NCI-H446 (cell line): ENCODE measurements at regions not wholly inside any gene's neighbourhood (a gene's known extent, or its start where the extent isn't known, plus 50 kb on each side); places are given as distances from the start of the nearest gene placed in this dataset.
"Not testable (repeated sequence)": the region's sequence is repeated elsewhere in the genome, so short reads cannot be mapped to it uniquely, and the experiment has no call there.

Experiments
- DNase-seq, 2 experiments: peaks; one replicate each; lab custom pipeline; 2025; lab: John Stamatoyannopoulos, UW

DNA sequence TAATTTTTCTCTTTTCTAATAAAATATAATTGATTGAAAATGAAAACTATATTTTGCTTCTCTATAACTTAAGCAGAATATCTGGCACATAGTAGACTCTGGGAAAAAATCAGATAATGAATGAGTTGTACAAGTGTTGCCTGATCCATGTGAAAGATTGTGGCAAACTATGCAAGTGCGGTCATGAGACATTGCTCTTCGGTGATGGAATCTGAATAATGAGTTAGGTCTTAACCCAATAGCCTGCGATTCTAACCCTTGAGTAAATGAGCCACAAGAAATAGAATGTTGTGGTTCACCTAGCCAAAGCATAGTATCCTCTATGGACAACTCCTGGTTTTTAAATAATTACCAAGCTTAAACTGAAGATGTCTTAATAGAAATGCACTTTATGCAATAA, 333.7 kb upstream of the LUZP2 start:
- DNase-seq, result no peak

- DNase-seq, result no peak
Measured at GRCh38 chr11:24163841-24164240, 333.0 kb upstream of the LUZP2 start.

GRCh38 chr11:24171869-24172268, 325.0 kb upstream of the LUZP2 start:
- no peak for DNase-seq

- no peak for DNase-seq
Measured at GRCh38 chr11:24181395-24182047, 315.3 kb upstream of the LUZP2 start.

GRCh38 chr11:24185535-24185934, 311.3 kb upstream of the LUZP2 start:
- not testable (repeated sequence) for DNase-seq

DNA sequence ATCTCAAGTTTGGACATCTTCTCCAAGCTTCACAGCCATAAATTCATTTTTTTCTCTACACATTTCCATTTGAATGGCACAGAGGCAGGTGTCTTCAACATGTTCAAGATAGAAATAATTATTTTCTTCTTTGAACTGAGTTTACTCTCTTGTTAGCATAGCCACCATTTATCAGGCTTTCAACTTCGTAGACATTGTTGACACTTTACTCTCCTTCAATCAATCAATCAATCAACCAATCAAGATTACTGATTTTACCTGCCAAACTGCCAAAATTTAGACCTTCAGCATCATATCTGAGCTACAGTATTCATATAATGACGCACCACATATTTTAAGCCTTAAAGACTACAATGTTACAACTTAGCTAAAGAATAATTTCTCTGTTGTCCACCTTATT, 300.1 kb upstream of the LUZP2 start:
- no peak for DNase-seq

GRCh38 chr11:24198481-24198880, 298.4 kb upstream of the LUZP2 start:
- DNase-seq, result no peak

DNA sequence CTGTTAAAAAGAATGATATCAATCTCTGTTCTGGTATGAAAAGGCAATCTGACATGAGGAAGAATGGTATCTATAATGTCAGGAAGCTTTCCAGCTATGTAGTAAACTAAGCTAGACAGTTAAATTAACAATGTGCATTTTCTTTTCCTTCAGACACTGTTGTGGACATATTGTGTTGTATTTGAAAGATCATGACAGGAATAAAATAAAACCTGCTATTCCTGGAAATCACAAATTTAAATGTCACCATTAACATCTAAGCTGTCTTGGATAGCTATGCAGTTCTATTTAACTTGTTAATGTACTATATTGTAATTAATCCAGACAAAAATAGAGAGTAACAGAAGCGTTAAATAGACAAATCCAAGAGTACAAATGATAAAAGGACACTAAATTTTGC, 297.4 kb upstream of the LUZP2 start:
- DNase-seq, result no peak

DNA sequence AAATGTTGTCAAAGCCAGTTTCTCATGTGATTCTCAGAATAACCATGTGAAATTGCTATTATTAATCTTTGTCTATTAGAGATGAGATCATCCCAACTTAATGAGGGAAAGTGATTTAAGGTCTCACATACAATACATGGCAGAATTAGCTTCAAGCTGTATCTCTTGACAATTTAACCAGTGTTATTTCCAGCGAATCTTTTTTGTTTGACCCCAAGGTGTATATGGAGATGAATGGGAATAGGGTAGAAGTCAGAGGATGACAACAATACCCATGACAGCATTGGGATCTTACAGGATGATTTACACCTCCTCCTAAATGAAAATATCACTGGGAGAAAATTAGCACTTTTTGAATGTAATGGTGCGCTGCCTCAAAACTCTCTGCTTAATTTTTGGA, 290.8 kb upstream of the LUZP2 start:
- no peak for DNase-seq

DNA sequence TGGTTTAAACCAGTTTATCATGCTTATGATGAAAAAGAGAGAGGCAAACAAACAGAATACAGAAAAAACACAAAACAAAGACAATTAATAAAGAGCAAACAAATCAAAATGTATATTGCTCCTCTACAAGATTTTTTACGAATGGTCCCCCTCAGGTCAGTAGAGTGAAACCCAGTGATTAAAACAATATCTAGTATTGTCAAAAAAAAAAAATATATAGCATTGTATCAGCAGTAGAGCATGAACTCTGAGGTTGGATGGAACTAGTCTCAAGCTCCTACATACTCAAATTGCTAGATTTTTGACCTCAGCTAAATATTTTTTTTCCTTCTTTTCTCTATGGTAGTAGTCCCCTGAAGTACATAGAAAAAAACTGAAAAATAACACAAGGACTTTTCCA, 290.3 kb upstream of the LUZP2 start:
- DNase-seq, result no peak

DNA sequence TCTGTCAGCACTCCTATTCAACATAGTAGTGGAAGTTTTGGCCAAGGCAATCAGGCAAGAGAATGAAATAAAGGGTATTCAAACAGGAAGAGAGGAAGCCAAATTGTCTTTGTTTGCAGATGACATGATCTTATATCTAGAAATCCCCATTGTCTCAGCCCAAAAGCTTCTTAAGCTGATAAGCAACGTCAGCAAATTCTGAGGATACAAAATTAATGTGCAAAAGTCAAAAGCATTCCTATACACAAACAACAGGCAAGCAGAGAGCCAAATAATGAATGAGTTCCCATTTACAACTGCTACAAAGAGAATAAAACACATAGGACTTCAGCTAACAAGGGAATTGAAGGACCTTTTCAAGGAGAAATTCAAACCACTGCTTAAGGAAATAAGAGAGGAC, 280.4 kb upstream of the LUZP2 start:
- no peak for DNase-seq

DNA sequence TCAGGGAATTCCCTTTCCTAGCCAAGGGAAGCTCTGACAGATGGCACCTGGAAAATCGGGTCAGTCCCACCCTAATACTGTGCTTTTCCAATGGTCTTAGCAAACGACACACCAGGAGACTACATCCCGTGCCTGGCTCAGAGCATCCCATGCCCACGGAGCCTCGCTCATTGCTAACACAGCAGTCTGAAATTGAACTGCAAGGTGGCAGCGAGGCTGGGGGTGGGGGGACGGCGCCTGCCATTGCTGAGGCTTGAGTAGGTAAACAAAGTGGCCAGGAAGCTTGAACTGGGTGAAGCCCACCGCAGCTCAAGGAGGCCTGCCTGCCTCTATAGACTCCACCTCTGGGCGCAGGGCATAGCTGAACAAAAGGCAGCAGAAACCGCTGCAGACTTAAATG, 279.5 kb upstream of the LUZP2 start:
- not testable (repeated sequence) for DNase-seq

DNA sequence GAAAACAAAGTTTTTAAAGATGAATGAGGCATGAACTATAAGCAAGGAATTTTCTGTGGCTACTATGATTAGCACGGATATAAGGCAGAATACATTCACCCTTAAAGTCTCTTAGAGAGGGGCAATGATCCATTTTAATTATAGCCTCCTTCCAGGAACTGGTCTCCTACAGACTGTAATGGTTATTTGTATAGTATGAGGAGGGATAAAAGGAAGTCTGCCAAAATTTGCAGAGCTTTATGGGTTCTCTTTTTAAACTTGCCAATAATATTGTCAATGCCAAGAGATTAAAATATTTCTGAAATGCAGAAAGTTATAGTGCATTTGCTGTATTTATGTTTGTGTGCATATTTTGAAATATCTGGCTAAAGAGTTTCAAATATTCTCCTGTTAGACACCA, 271.4 kb upstream of the LUZP2 start:
- no peak for DNase-seq

DNA sequence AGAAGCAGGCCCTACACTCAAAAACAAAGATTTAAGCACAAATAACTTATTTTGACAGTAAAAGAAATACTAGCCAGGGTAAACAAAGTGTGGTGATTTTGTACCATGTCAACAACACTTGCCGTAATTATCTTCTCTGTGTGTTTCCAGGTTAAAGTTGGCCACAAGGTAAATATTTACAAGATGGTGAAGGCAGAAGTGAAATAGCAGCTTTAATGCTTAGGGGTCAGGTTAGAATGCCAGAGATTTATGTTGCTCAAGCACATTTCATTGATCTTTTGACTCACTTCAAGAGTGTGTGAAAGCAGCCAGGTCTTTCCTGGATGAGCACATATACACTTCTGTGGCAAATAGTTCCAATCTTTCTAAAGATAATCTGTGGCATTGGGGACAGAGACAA, 270.2 kb upstream of the LUZP2 start:
- no peak for DNase-seq

DNA sequence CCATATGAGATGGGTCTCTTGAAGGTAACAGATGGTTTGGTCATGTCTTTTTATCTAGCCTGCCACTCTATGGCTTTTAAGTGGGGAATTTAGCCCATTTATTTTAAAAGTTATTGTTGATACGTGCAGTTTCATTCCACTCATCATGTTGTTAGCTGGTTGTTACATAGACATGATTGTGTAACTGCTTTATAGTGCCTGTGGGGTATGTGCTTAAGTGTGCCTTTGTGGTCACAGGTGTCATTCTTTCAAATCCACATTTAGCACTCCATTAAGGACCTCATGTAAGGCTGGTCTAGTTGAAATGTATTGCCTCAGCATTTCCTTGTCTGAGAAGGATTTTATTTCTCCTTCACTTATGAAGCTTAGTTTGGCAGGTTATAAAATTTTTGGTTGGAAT, 263.8 kb upstream of the LUZP2 start:
- no peak for DNase-seq

GRCh38 chr11:24234822-24235508, 261.9 kb upstream of the LUZP2 start:
- no peak for DNase-seq

GRCh38 chr11:24238771-24239645, 257.8 kb upstream of the LUZP2 start:
- DNase-seq, result peak in 1 of 2 experiments; percentile 57

DNA sequence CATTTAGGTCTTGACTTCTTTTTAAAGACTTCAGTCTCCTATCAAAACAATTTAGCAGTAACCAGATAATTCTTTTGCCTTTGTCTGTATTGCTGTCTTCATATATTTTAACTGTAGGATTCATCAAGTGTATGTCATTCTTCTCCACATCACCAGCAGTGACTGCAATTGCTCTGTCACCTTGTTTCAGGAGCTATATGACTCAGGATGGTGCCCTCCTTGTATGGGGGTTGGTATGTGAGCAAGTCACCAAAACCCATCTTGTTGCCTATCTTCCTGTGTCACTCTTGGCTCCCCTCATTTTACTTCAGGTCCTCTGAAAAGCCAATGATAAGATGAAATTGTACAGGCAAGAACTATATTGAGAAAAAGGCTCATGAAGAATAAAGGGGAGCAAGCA, 256.9 kb upstream of the LUZP2 start:
- no peak for DNase-seq

- DNase-seq, result no peak
Measured at GRCh38 chr11:24240496-24241175, 256.2 kb upstream of the LUZP2 start.

DNA sequence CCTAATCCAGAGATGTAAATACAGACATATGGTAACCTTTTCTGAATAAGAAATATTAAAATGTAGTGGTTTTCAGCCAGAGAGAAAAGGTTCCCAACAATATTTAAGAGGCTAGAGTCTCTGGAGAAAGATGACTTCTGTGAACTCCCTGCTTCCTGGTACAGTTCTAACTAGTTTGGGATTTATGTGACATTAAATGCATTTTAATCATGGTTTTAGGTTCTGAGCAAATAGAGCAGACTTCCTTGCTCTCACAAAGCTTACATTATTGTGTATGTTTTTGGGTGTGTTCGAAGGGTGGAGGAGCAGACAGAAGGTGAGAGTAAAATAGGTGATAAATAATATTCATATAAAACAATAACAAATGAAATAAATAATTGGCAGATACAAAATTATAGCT, 250.1 kb upstream of the LUZP2 start:
- DNase-seq, result no peak

DNA sequence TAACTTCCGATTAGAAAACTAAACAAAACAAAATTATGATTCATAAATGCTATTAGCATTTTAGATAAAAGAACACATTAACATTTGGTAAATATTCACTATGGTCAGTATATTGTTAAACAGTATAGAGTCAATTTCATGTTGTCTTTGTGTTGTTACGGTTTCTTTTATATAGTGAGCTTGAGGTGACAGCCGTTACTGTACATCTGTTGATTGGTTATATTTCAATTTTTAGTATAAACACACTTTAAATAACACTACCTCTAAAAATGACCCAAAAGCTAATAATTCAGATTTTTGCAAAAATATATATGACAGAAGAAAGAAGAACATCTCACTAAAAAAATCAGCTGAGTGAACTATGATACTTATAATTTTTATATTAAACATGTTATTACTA, 249.0 kb upstream of the LUZP2 start:
- no peak for DNase-seq

DNA sequence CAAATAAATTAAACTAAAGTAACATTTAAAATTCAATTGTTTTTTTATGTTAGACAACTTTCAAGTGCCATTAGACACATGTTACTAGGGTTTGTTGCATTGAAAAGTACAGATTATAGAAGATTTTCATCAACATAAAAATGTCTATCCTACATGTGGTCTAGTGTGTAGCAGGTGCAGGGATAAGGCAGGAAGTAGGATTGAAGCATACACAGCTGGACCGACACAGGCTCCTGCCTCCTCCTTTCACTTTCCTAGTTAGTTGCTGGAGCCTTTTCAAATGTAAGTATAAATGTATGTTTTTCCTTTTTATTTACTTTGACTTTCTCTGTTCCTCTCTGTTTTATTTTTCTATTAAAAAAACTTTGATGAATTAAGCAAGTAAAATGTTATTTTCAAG, 246.9 kb upstream of the LUZP2 start:
- DNase-seq, result no peak
